ENCODE measurements at regions not wholly inside any gene's neighbourhood (a gene's known extent, or its start where the extent isn't known, plus 50 kb on each side); places are given as distances from the start of the nearest gene placed in this dataset.

DNA sequence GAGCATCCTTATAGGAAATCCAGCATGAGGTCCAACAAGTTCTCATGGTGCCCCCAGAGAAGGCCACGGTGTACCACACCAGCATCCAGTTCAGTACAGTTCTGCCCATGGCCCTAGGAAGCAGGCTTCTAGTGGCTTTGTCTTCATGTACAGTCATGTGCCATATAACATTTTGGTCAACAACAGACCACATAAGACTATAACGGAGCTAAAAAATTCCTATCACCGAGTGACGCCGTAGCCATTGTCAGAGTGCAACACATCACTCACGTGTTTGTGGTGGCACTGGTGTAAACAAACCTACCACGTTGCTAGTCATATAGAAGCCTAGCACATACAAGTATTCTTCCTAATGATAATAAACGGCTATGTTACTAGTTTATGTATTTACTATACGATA is 209.0 kb downstream of the ARRDC4 start:
- Mint-ChIP-seq H3K9me3 (no peaks in the 10 kb centered on the region), H3K27me3 (ENCODE audit: low read depth) (no peaks in the 10 kb centered on the region), H3K4me1 (peaks cover 37% of the 10 kb centered on the region), H3K4me3 (no peak overlapping the region), H3K36me3 (no peaks in the 10 kb centered on the region), H3K27ac (no peak overlapping the region)
- POLR2A ChIA-PET: no interaction called here
- ATAC-seq (no peak), DNase-seq (ENCODE audit: low spot score) (no peak)
- CTCF ChIA-PET: interaction anchor here (1.8 kb wide), 1 partner anchor 8 kb away, joined by 5 read pairs; no protein-coding TSS in a partner anchor
- no peak for TF ChIP-seq ELF4 (CRISPR knock-in tag; IDR thresholded peaks at IDR 0.05; ENCODE audit: low read depth)
- no peak for TF ChIP-seq MXD4 (CRISPR knock-in tag; IDR thresholded peaks at IDR 0.05; ENCODE audit: borderline replicate concordance)
- TF ChIP-seq, protein P1, sequence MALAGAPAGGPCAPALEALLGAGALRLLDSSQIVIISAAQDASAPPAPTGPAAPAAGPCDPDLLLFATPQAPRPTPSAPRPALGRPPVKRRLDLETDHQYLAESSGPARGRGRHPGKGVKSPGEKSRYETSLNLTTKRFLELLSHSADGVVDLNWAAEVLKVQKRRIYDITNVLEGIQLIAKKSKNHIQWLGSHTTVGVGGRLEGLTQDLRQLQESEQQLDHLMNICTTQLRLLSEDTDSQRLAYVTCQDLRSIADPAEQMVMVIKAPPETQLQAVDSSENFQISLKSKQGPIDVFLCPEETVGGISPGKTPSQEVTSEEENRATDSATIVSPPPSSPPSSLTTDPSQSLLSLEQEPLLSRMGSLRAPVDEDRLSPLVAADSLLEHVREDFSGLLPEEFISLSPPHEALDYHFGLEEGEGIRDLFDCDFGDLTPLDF (CRISPR knock-in tag; IDR thresholded peaks at IDR 0.05): no peak
- TF ChIP-seq PRDM15 (CRISPR knock-in tag; IDR thresholded peaks at IDR 0.05): no peak
- no peak for TF ChIP-seq ZNF138 (CRISPR knock-in tag; conservative IDR thresholded peaks at IDR 0.05)
- TF ChIP-seq ZNF671 (CRISPR knock-in tag; IDR thresholded peaks at IDR 0.05): no peak
- TF ChIP-seq, protein P2, sequence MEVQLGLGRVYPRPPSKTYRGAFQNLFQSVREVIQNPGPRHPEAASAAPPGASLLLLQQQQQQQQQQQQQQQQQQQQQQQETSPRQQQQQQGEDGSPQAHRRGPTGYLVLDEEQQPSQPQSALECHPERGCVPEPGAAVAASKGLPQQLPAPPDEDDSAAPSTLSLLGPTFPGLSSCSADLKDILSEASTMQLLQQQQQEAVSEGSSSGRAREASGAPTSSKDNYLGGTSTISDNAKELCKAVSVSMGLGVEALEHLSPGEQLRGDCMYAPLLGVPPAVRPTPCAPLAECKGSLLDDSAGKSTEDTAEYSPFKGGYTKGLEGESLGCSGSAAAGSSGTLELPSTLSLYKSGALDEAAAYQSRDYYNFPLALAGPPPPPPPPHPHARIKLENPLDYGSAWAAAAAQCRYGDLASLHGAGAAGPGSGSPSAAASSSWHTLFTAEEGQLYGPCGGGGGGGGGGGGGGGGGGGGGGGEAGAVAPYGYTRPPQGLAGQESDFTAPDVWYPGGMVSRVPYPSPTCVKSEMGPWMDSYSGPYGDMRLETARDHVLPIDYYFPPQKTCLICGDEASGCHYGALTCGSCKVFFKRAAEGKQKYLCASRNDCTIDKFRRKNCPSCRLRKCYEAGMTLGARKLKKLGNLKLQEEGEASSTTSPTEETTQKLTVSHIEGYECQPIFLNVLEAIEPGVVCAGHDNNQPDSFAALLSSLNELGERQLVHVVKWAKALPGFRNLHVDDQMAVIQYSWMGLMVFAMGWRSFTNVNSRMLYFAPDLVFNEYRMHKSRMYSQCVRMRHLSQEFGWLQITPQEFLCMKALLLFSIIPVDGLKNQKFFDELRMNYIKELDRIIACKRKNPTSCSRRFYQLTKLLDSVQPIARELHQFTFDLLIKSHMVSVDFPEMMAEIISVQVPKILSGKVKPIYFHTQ (CRISPR knock-in tag; IDR thresholded peaks at IDR 0.05): no peak
- TF ChIP-seq TCF7 (CRISPR knock-in tag; IDR thresholded peaks at IDR 0.05; ENCODE audit: low read depth): no peak
- TF ChIP-seq IRF2 (CRISPR knock-in tag; IDR thresholded peaks at IDR 0.05; ENCODE audit: borderline replicate concordance, low read depth): no peak
- TF ChIP-seq ZNF532 (CRISPR knock-in tag; IDR thresholded peaks at IDR 0.05; ENCODE audit: borderline replicate concordance): no peak
- no peak for TF ChIP-seq KAT7 (CRISPR knock-in tag; IDR thresholded peaks at IDR 0.05; ENCODE audit: borderline replicate concordance)
- TF ChIP-seq E2F4 (CRISPR knock-in tag; IDR thresholded peaks at IDR 0.05; ENCODE audit: borderline replicate concordance, low read depth): no peak
- no peak for TF ChIP-seq JAZF1 (CRISPR knock-in tag; IDR thresholded peaks at IDR 0.05)
- TF ChIP-seq SP1 (CRISPR knock-in tag; conservative IDR thresholded peaks at IDR 0.05): no peak
- no peak for TF ChIP-seq RELA (CRISPR knock-in tag; IDR thresholded peaks at IDR 0.05; ENCODE audit: borderline replicate concordance)
- TF ChIP-seq ERG (CRISPR knock-in tag; IDR thresholded peaks at IDR 0.05): no peak
- TF ChIP-seq ZNF121 (CRISPR knock-in tag; IDR thresholded peaks at IDR 0.05): no peak
- no peak for TF ChIP-seq FOXP4 (CRISPR knock-in tag; IDR thresholded peaks at IDR 0.05)
- TF ChIP-seq, protein P3, sequence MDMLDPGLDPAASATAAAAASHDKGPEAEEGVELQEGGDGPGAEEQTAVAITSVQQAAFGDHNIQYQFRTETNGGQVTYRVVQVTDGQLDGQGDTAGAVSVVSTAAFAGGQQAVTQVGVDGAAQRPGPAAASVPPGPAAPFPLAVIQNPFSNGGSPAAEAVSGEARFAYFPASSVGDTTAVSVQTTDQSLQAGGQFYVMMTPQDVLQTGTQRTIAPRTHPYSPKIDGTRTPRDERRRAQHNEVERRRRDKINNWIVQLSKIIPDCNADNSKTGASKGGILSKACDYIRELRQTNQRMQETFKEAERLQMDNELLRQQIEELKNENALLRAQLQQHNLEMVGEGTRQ (CRISPR knock-in tag; IDR thresholded peaks at IDR 0.05): no peak
- TF ChIP-seq NFYB (CRISPR knock-in tag; conservative IDR thresholded peaks at IDR 0.05; ENCODE audit: low read depth): no peak

Data from WTC11 (cell line).